Hindlimb muscle (tissue), 1 donor: ENCODE measurements at regions not wholly inside any gene's neighbourhood (a gene's known extent, or its start where the extent isn't known, plus 50 kb on each side); places are given as distances from the start of the nearest gene placed in this dataset.

ENCODE experiments used
- DNase-seq: peaks from one replicate; pipeline ENCODE4 v3.0.0-alpha.2; 2013

DNA sequence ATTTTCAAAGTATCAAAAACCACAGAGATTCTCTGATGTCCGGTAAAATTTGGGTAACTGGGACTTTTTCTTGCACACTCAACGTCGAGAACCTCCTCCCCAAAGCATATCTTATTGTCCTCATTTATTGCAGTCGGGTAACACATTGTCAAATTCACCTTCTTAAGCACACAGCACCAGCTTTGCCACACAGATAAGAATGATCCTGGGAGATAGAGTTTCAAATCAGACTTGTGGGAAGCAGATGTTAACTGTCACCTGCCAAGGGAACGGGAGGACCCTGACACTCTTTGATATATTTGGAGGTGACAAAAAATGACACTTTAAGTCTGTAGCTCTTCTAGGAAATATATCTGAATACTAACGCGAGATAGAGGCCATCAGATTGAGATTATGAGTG is 282.1 kb upstream of the BMP2 start:
- DNase-seq = no peak

GRCh38 chr20:6483727-6484126 is 283.8 kb upstream of the BMP2 start:
- no peak for DNase-seq

GRCh38 chr20:6482486-6482885 is 285.0 kb upstream of the BMP2 start:
- DNase-seq = no peak

DNA sequence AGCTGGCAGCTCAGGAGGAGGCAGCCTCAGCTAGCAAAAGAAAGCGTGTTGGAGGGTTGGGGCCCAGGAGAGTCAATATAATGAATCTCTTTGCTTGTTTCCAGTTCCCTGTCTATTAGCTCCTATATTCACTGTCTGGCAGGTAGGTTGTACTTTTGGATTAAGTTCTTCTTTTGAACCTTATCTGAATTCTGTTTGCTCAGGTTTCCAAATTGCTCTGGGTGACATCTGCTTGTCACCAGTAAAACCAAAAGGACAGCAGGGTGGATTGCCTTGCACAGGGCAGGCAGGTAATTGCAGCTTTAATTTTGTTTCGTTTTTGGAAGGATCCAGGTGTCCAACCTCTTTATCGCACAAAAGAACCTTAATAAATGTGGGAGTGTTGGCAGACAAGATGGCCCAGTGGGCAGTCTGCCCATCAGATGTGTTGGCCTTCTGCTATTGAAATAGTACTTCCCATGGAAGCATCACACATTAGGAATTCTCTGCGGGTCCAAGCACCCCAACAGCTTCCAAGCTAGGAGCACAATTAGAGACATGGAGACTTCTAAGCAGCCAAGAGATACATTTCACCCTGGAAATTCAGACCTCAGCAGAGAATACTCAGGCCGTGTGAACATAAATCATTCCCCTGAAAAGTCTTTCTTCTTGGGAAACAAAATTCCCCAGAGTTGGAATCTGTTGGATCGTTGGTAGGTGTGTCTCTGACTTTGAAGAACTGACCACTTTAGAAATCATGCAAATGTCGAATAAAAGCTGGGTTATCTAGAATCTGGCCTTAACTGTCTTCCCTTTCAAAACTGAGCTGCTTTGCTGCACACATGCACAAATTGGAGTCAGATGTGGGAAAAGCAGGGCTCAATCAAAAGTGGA is 286.9 kb upstream of the BMP2 start:
- no peak for DNase-seq

DNA sequence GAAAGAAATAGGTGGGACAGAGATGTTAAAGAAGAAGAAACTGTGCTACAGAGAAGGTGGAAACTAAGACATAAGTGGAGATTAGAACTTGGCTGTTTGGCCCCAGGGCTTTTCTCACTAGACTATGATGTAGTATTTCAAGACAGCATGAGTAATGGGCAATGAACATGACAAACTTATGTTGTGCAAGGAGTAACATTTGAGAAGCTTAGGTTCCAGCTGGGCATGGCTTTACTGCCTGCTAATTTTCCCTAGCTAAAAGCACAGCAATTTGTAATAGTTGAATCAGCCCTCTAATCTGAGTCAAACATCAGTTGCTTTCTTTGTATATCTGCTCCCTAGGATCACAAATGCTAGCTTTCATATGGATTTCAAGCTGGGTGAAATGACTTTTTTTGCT is 294.3 kb upstream of the BMP2 start:
- no peak for DNase-seq

DNA sequence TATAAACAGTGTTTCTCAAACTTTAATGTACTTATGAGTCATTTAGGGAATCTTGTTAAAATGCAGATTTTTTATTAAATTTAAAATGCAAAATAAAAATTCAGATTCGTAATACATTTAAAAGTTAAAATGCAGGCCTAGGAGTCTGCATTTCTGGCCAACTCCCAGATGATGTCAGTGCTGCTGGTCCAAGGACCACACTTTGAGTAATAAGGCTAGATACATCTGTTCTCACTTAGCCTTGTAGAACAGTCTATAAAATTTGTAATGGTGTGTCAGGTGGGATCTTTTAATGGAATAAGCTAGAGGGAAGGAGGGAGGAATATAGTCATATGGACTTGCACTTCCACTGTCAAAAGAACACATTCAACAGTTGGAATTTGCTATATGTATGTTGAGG is 295.6 kb upstream of the BMP2 start:
- DNase-seq = no peak

- DNase-seq = no peak
Measured at GRCh38 chr20:6471110-6471647, 296.3 kb upstream of the BMP2 start.

- no peak for DNase-seq
Measured at GRCh38 chr20:6469695-6470094, 297.8 kb upstream of the BMP2 start.

DNA sequence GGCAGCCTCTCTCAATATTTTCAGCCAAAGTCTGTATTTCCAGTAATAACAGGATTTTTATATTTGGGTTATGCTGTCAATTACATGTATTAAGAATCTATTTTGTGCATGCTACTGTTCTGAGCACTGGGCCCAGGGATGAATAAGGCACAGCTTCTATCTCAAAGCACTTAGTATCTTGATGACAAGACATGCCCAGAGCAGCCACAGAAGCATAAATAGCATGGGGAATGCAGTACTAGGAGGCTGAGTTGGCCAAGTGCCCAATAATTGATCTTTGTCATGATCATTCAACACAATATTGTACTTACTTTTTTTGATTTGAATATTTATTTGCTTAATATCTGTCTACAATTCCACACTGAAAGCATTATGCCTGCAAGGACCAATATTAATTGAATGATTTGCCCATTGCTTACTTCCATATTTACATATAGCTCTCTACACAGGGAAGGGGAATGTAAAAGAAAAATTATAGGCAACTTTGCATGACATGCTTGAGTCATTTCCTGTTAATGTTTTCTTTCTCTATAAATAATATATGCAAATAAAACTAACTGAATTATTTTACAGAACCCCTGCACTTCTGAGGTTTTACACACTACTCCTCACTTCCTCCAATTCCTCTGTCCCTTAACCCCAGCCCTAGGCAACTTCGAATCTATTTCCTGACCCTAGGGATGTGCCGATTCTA is 298.9 kb upstream of the BMP2 start:
- DNase-seq = no peak

DNA sequence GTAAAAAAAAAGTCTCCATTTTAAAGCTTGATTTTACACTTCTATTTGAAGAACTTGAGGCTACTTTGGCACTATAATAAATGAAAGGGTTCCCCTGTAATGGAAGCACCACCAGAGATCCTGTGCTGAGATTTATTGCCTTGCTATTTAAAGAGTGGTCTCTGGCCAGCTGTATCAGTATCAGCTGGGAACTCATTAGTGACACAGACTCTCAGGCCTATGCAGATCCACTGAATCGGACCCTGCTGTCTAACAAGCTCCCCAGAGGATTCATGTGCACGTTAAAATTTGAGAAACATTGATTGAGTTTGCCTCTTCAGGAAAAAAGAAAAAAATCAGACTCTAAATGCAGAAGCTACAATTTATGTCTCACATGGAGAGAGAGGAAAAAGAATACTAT is 299.9 kb upstream of the BMP2 start:
- DNase-seq = no peak

DNA sequence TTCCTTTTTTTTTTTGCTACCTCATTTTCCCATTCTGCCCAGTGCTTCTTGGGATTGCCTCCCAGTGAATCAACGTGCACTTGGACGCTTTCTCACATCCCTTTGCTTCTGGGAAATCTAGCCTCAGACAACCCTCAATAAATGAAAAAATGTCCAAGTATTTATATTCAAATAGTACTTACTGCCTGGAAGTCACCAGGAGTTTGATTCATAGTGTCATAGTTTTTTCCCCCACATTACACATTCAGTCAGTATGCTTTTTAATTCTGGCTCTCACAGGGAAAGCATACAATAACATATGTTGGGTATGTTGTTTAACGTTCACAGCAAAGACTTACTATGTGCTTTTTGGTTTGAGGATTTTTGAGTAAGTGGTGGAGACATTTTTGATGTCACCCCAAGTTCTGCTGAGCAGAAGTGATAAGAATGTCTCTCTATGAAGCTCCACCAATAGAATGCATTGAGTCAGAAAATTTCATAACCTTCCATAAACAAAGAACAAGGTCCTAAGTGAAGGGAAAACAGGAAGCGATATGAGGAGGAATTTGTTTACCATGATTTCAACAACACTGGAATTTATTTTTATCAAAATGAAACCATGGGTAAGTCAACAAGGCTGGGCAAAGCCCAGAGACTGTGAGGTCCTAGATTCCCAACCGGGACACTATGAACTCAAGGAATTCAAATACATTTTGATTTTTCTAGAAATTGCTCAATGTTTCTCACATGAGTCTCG is 301.2 kb upstream of the BMP2 start:
- no peak for DNase-seq

DNA sequence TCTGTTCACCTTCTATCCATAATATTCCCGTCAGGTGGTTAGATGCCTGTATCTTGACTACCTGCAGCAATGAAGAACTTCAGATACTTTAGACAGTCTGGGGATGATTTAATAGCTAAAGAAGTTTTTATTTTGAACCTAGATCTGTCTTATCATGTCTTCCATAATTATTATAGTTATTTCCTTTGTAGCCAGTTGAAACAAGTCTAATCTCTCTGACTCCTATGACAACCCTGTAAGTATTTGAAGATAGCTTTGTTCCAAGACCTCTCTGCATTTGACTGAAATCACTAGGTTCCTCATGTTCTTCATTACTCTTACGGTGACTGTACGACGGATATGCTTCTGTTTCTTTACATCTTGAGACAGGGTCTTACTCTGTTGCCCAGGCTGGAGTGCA is 316.6 kb upstream of the BMP2 start:
- DNase-seq = no peak

DNA sequence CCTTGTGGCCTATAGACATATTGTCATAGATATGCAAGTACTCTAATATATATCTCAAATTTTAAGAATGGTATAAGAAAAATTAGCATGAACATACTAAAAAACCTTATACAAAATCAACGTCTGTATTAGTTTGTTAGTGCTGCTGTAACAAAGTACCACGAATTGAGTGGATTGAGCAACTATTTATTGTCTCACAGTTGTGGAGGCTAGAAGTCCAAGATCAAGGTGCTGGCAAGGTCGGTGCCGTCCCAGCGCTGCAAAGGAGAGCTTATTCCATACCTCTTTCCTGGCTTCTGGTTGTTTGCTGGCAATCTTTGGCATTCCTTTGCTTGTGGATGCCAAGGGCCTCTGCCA is 317.6 kb upstream of the FERMT1 start:
- no peak for DNase-seq

DNA sequence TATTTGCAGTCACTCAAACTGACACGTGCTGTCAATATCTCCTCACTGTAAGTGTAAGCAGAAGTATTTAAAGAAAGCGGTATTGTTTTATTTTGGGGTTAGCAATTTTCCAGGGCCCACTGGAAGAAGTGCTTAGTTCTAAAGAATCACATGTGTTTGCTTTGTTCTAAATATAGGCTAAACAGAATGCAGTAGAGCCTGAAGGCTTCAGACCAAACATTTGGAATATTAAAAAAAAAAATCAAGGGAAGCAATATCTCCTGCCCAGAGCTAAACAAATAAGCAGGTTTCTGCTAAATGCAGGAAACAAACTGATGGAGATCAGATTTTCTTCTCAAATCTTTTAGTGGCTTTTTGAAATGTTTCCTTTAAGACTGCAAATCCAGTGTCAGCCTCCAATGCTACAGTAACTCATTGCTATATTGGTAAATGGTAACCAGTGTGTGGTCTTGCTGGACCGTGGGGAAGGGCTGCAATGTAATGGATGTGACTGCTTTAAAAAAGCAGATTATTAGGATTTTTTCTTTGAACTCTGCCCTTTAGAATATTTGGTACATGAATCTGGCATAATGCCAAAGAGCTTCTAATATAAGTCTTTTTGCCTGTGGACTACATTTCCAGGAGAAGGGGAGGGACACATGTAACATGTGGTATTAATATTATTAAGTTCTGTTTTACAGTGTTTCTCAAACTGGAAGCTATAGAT is 317.1 kb upstream of the FERMT1 start:
- no peak for DNase-seq

DNA sequence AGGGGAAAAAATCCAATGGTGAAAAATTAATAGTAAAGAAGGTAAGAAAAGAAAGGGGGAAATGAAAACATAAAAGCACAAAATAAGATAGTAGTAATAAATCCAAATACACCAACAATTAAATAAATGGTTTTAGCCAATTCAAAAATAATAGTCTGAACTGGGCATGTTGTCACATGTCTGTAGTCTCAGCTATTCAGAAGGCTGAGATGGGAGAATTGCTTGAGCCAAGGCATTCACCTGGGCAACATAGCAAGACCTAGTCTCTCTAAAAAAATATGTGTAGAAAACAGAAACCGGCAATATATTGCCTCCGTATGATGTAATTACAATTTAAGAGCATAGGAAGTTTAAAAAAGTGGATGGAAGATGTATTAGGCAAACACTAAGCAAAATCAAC is 311.3 kb upstream of the FERMT1 start:
- DNase-seq = no peak

GRCh38 chr20:6430381-6430780 is 307.6 kb upstream of the FERMT1 start:
- DNase-seq = no peak

GRCh38 chr20:6426287-6426891 is 303.6 kb upstream of the FERMT1 start:
- no peak for DNase-seq

- no peak for DNase-seq
Measured at GRCh38 chr20:6421321-6422248, 298.8 kb upstream of the FERMT1 start.

- DNase-seq = no peak
Measured at GRCh38 chr20:6420336-6420735, 297.5 kb upstream of the FERMT1 start.

GRCh38 chr20:6418732-6419131 is 295.9 kb upstream of the FERMT1 start:
- no peak for DNase-seq

DNA sequence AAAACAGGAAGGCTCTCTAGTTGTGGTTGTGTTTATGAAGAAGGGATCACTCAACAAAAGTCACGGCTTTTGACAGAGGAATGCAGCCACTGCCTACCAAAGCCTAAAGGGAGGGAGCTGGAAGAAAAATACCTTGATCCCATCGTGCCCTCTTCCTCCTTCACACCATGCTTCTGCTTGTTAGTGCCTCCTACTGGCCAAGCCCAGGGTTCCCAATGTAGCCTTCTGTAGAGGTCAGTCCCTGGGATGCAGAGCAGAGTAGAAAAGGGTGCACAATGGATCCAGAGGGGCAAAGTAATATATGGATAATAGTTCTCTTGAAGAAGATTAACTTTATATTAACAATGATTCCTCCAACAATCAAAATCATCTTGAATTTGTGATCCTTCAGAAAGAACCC is 293.5 kb upstream of the FERMT1 start:
- no peak for DNase-seq
